Stimulated activated CD8-positive, alpha-beta memory T cell treated with anti-CD3 and anti-CD28 coated beads, Interleukin-7, amount 100 ng/mL, for 4 hours (primary cell): ENCODE measurements at regions not wholly inside any gene's neighbourhood (a gene's known extent, or its start where the extent isn't known, plus 50 kb on each side); places are given as distances from the start of the nearest gene placed in this dataset.
"Not testable (repeated sequence)": the region's sequence is repeated elsewhere in the genome, so short reads cannot be mapped to it uniquely, and the experiment has no call there.

Experiments
- DNase-seq, 2 donors: peaks; one replicate each; pipeline ENCODE4 v3.0.0-alpha.2; 2020; ENCODE audit warnings: low read depth in 2 of 2

GRCh38 chr6:137545073-137545472, 50.9 kb upstream of the OLIG3 start:
- DNase-seq = no peak

DNA sequence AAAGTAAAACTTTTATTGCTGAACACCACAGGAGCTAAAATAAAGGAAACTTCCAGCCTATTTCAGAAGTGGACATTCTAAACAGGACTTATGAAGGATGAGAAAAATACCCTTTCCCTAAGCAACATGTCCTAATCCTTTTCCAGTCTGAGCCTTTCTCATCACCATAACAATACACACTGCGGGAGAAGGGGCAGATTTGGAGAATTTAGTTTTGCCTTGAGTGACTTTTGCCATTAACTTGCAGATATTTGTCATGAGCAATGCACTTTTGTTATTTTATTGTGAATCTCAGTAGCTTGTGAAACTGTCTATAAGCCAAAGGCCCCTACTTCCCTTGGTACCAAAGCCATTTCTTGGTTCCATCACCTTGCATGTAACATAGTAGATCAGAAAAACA, 53.0 kb upstream of the OLIG3 start:
- DNase-seq = no peak

GRCh38 chr6:137547601-137548000, 53.4 kb upstream of the OLIG3 start:
- DNase-seq = no peak

DNA sequence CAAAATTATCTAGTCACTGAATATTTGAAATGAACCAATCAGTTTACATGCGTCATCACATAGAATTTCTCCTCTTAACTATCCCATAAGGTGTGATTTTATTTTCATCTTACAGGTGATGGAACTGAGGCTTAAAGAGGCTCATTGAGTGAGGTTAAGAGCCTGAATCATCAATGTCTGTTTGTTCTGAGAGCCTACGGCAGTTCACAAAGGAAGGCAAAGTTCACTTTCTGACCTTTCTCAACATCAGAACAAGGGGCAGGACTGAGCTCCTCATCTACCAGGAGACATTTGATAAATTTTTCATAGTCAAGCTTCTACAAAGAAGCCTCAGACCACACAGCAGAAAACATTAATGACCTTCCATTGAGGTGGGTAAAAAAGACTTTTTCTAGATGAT, 54.9 kb upstream of the OLIG3 start:
- no peak for DNase-seq

GRCh38 chr6:137550535-137550934, 56.3 kb upstream of the OLIG3 start:
- DNase-seq = no peak

GRCh38 chr6:137552146-137552545, 58.0 kb upstream of the OLIG3 start:
- DNase-seq = no peak

DNA sequence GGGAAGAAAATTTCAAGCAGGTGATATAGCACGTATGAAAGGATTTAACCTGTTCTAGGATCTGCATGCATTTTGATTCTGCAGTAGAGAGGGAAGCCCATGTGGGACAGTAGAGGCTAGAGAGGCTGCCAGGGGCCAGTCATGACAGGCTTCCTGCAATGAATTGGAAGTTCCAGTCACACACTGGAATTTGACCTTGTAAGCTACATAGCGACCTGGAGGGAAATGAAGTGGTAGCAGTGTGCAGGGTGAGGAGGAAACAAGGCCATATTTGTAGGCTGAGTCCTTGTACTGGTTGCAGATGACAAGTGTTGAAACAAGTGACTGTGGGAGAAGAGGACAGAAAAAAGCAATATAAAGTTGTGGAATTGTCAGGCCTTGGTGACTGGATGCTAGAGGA, 58.6 kb upstream of the OLIG3 start:
- no peak for DNase-seq

- not testable (repeated sequence) for DNase-seq
Measured at GRCh38 chr6:137559521-137560183, 65.5 kb upstream of the OLIG3 start.

- no peak for DNase-seq
Measured at GRCh38 chr6:137560184-137560563, 66.0 kb upstream of the OLIG3 start.

DNA sequence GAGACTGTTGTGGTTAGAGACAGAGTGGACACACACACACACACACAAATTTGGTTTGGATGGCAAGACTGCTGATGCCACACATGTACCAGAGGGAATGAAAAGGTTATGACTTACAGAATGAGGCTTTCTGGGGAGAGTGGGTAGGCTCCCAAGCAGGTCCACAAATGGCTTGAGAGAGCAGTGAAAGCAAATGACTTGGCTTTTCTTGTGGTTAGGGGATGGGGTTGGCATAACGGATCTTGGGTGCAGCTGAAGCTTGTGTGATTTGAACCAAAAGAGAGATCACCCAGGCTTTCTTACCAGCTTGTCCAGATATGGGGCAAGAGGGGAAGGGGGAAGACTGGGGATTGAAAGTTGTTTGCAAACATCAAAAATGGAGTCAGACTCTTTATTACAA, 73.9 kb upstream of the OLIG3 start:
- no peak for DNase-seq

- DNase-seq = no peak
Measured at GRCh38 chr6:137570393-137570792, 76.2 kb upstream of the OLIG3 start.

DNA sequence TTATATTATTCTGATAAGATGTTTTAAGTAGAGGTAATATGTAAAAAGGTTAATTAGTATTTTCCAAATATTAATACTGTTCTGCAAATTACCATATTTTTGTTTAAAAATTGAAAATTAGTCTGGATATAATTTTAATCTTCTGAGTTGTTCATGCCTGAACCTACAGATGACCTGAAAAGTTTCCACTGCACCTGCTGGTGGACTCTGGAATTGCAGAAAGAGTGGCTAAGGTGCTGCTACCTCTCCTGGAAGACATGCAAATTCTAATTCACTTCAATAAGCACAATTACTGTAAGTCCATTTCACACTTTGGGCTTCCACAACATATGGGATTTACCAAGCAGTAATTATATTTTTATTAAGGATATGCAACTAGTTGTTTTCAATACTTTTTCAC, 77.7 kb upstream of the OLIG3 start:
- DNase-seq = peak; percentile 25 to 43

GRCh38 chr6:137573739-137574138, 79.5 kb upstream of the OLIG3 start:
- no peak for DNase-seq

DNA sequence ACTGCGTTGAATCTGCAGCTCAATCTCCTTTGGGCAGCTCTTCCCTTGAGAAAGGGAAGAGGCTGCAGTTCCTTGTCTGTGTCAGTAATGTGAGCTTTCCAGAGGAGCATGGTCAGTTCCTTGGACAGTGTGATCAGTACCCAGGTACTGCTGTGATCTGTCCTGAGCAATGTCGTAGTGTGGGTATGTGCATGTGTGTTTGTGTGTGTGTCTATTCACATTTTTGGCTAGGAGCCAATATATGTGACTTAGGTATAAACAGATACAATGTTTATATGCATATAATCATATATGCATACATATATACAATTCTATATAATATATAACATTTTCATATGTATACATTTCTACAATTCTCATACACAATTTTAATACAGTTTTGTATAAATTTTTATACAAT, 85.4 kb upstream of the OLIG3 start:
- no peak for DNase-seq

- no peak for DNase-seq
Measured at GRCh38 chr6:137581019-137581707, 87.0 kb upstream of the OLIG3 start.

DNA sequence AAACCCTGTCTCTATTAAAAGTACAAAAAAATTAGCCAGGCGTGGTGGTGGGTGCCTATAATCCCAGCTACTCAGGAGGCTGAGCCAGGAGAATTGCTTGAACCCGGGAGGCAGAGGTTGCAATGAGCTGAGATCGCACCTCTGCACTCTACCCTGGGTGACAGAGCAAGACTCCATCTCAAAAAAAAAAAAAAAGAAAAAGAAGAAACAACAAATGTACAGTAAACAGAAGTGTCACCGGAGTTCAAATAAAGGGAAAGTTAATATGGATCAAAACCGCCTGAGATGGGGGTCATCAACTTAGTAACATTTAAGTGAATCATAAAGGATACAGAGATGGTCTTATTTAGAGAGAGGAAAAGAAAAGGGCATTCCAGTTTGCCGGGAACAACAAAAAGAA, 89.3 kb upstream of the OLIG3 start:
- not testable (repeated sequence) for DNase-seq

GRCh38 chr6:137588472-137588871, 94.3 kb upstream of the OLIG3 start:
- no peak for DNase-seq

DNA sequence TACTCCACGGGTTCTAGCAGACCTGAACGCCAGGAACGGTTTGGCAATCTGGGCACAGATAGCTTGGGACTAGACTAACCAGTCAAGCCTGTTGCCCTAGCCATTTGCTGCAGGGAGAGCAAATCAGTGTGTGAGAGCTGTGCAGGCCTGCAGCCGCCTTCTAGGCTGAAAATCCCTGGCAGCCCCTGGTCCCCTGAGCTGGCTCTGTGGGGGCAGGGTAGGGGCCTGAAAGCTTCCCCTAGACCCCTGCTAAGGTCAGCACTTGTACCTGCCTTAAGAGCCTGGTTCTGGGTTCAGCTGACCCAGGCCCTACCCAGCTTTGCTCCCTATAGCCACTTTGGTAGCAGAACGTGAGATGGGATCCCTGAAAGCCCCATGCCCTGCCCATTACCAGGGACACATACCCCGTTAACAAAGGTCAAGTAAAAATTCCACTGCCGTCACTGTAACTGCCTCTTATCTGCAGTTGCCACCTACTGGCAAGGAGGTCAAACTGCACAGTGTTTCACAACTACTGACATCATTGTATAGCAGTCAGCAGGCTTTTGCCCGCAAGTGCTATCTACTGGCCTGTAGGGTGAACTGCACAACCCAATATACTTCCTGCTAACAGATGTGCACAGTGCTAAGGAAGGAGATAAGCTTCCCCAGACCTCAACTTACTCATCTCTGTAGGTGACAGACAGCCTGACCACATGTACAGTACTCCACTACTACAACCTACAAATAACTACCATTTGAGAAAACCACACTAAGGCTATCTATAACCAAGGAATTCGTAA, 95.1 kb upstream of the OLIG3 start:
- peak; percentile 18 to 35 for DNase-seq

DNA sequence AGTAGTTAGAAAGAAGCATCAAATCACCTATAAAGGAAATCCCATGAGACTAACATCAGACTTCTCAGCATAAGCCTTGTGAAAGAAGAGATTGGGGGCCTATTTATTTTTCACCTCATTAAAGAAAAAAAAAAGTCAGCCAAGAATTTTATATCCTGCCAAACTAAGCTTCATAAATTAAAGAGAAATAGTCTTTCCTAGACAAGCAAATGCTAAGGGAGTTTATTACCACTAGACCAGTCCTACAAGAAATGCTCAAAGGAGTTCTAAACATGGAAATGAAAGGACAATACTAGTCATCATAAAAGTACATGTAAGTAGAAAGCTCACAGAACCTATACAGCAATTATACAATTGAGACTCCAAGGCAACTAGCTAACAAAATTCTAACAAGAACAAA, 96.5 kb upstream of the OLIG3 start:
- DNase-seq = no peak

DNA sequence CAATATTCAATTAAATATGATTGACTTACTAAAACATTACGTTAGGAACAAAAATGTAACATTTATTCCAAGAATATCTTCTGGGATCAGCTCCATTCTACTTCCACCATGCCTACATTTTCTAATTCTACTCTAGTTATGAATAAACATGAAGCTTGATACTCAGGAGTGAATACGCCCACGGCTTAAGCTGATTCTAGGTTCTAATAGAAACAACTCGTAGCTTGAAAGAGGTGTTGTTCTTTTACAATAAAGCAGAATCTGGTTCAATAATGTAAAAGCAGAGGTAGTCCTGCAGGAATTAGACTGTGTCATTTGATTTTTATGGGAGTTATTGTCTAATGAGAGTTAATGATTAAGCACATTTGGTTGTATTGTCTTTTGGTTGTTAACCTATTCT, 107.3 kb upstream of the OLIG3 start:
- no peak for DNase-seq

DNA sequence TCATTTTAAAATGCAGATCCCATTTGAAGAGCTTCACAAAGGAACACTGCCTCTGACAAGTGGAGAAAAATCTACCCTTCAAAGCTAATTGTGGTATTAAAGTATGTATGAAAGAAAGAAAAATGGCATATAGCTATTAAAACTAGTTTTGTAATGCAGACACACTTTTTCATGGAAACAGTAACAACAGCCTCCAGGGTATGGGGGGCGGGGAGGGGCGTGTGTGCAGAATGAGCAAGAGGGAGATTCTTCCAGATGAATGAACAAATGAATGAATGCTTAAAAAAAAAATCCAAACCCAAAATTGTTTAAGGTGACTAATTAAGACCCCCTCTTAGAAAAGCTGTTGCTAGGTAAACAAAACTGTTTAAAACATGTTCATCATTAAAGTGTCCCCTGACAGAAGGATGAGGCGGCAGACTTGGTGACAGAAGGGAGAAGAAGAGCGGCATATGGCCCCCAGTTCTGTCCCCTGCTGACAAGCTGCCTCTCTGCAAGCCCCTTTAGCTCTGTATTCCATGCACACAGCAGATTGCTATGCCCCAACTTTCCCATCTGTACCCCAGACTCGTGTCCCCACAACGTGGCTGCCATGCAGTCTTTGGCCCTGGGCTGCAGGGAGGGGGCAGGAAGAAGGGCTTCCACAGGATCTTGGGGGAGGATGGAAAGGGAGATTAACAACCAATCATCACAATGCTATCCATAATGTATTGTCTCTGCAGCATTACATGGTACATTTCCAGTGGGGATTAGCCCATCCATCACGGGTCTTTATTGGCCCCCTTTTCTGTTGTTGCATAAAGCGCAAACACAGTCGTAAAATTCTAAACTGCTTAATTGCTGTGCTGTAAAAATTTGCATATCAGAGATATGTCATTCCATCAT, 108.4 kb upstream of the OLIG3 start:
- DNase-seq = no peak

GRCh38 chr6:137610702-137611101, 116.5 kb upstream of the OLIG3 start:
- no peak for DNase-seq
